ENCODE measurements at regions not wholly inside any gene's neighbourhood (a gene's known extent, or its start where the extent isn't known, plus 50 kb on each side); places are given as distances from the start of the nearest gene placed in this dataset.

- DNase-seq (ENCODE audit: low read depth in 1 of 2, low spot score in 1 of 2) = no peak
- H3K4me2 ChIP-seq = no peak overlapping the region
- CTCF ChIA-PET = no interaction called here
- POLR2A ChIA-PET = no interaction called here
- no peaks in the 10 kb centered on the region for H3K4me1 ChIP-seq
- no peak for ATAC-seq
- no peak for TF ChIP-seq KDM1A (IDR thresholded peaks at IDR 0.05; ENCODE audit: low read depth)
- TF ChIP-seq NFE2L2 (conservative IDR thresholded peaks at IDR 0.05; ENCODE audit: low read length) = no peak
- TF ChIP-seq MAFK (IDR thresholded peaks at IDR 0.05; ENCODE audit: partially characterized antibody) = no peak
- no peak for TF ChIP-seq HOXA7 (CRISPR knock-in tag; IDR thresholded peaks at IDR 0.05)
- no peak for TF ChIP-seq RAD21 (conservative IDR thresholded peaks at IDR 0.05 in 1 of 2, IDR thresholded peaks at IDR 0.05 in 1 of 2)
- no peak for TF ChIP-seq HMGXB4 (CRISPR knock-in tag; IDR thresholded peaks at IDR 0.05; ENCODE audit: borderline replicate concordance)
- TF ChIP-seq FOSB (CRISPR knock-in tag; IDR thresholded peaks at IDR 0.05) = no peak
- TF ChIP-seq GATA3 (IDR thresholded peaks at IDR 0.05; ENCODE audit: borderline replicate concordance) = no peak
- no peak overlapping the region for H3K4me3 ChIP-seq
- no peak for FAIRE-seq
- H3K9me3 ChIP-seq = no peaks in the 10 kb centered on the region
- no peak overlapping the region for H3K27ac ChIP-seq
These were observed 414.1 kb upstream of the STXBP6 start for GRCh38 chr14:25464078-25464477.

DNA sequence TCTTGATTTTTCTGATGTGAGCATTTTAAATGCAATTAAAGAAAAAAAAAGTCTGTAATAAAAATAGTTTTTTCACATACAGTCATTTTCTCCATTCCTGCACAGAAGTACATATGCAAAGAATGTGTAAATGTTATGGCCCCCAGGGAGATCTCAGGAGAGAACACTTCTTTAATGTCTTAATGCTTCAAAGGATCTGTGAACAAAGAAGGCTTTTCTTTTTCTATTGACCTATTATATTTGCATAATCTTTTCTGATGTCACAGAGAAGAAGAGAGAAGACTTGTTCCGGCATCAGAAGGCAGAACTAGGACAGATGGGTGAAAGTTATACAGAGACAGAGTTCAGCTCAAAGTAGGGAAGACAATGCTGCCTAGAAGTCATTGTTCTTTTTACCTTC, 413.5 kb upstream of the STXBP6 start:
- Histone ChIP-seq H3K4me1 (no peaks in the 10 kb centered on the region), H3K9me3 (no peaks in the 10 kb centered on the region), H3K27ac (no peak overlapping the region), H3K4me2 (no peak overlapping the region), H3K4me3 (no peak overlapping the region)
- DNase-seq (ENCODE audit: low read depth in 1 of 2, low spot score in 1 of 2) = no peak
- no peak for ATAC-seq
- 3% methylated on average over 1 of the region's 1 CpG for WGBS (ENCODE audit: missing lambda C conversion rate)
- TF ChIP-seq RNF2 (IDR thresholded peaks at IDR 0.05; ENCODE audit: borderline replicate concordance, low read depth) (no peak), ELK1 (IDR thresholded peaks at IDR 0.05; ENCODE audit: low read depth, low read length) (no peak), POLR2A (IDR thresholded peaks at IDR 0.05; ENCODE audit: low read length) (no peak), FOSB (CRISPR knock-in tag; IDR thresholded peaks at IDR 0.05) (no peak), NR3C1 (IDR thresholded peaks at IDR 0.05) (no peak), NPAS2 (CRISPR knock-in tag; IDR thresholded peaks at IDR 0.05; ENCODE audit: borderline replicate concordance) (no peak), EP300 (IDR thresholded peaks at IDR 0.05) (no peak), POLR2AphosphoS2 (conservative IDR thresholded peaks at IDR 0.05; ENCODE audit: low read length) (no peak), PHF8 (IDR thresholded peaks at IDR 0.05; ENCODE audit: borderline replicate concordance, low read depth) (no peak), SMC3 (IDR thresholded peaks at IDR 0.05) (no peak), TP53 (CRISPR knock-in tag; IDR thresholded peaks at IDR 0.05) (no peak), HOXB13 (CRISPR knock-in tag; IDR thresholded peaks at IDR 0.05; ENCODE audit: low read depth) (no peak), KDM1A (IDR thresholded peaks at IDR 0.05; ENCODE audit: low read depth) (no peak)
- TF ChIP-seq, protein P1, sequence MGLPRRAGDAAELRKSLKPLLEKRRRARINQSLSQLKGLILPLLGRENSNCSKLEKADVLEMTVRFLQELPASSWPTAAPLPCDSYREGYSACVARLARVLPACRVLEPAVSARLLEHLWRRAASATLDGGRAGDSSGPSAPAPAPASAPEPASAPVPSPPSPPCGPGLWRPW (IDR thresholded peaks at IDR 0.05) = no peak
- TF ChIP-seq, protein P2, sequence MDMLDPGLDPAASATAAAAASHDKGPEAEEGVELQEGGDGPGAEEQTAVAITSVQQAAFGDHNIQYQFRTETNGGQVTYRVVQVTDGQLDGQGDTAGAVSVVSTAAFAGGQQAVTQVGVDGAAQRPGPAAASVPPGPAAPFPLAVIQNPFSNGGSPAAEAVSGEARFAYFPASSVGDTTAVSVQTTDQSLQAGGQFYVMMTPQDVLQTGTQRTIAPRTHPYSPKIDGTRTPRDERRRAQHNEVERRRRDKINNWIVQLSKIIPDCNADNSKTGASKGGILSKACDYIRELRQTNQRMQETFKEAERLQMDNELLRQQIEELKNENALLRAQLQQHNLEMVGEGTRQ (IDR thresholded peaks at IDR 0.05) = no peak
- TF ChIP-seq, protein P3, sequence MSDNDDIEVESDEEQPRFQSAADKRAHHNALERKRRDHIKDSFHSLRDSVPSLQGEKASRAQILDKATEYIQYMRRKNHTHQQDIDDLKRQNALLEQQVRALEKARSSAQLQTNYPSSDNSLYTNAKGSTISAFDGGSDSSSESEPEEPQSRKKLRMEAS (IDR thresholded peaks at IDR 0.05) = no peak
- TF ChIP-seq, protein P4, sequence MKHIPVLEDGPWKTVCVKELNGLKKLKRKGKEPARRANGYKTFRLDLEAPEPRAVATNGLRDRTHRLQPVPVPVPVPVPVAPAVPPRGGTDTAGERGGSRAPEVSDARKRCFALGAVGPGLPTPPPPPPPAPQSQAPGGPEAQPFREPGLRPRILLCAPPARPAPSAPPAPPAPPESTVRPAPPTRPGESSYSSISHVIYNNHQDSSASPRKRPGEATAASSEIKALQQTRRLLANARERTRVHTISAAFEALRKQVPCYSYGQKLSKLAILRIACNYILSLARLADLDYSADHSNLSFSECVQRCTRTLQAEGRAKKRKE (CRISPR knock-in tag; IDR thresholded peaks at IDR 0.05; ENCODE audit: low read depth) = no peak
- ChIA-PET CTCF (interaction anchor here (0.6 kb wide), 1 partner anchor 717 kb away, joined by 3 read pairs; no protein-coding TSS in a partner anchor), POLR2A (no interaction called here)
- no peak for FAIRE-seq
